NCI-H345 (cell line): ENCODE measurements at regions not wholly inside any gene's neighbourhood (a gene's known extent, or its start where the extent isn't known, plus 50 kb on each side); places are given as distances from the start of the nearest gene placed in this dataset.
"Not testable (repeated sequence)": the region's sequence is repeated elsewhere in the genome, so short reads cannot be mapped to it uniquely, and the experiment has no call there.

ENCODE experiments used
- DNase-seq: peaks from one replicate; lab custom pipeline; 2025; lab: John Stamatoyannopoulos, UW

- no peak for DNase-seq
Measured at GRCh38 chr2:210961249-210961648, 404.9 kb downstream of the CPS1 start.

GRCh38 chr2:210963386-210963785 is 407.0 kb downstream of the CPS1 start:
- DNase-seq = no peak

GRCh38 chr2:210964141-210964764 is 407.9 kb downstream of the CPS1 start:
- no peak for DNase-seq

GRCh38 chr2:210965472-210965871 is 409.1 kb downstream of the CPS1 start:
- no peak for DNase-seq

- DNase-seq = no peak
Measured at GRCh38 chr2:210966330-210966729, 409.9 kb downstream of the CPS1 start.

- no peak for DNase-seq
Measured at GRCh38 chr2:210971431-210971830, 415.0 kb downstream of the CPS1 start.

GRCh38 chr2:210986806-210987205 is 430.4 kb downstream of the CPS1 start:
- not testable (repeated sequence) for DNase-seq

- no peak for DNase-seq
Measured at GRCh38 chr2:210991107-210991506, 434.7 kb downstream of the CPS1 start.

GRCh38 chr2:210994104-210994503 is 437.7 kb downstream of the CPS1 start:
- no peak for DNase-seq

- DNase-seq = no peak
Measured at GRCh38 chr2:210997373-210997772, 441.0 kb downstream of the CPS1 start.

- DNase-seq = no peak
Measured at GRCh38 chr2:210998334-210998733, 441.9 kb downstream of the CPS1 start.

GRCh38 chr2:211014376-211014775 is 458.0 kb downstream of the CPS1 start:
- no peak for DNase-seq

- no peak for DNase-seq
Measured at GRCh38 chr2:211014906-211015305, 458.5 kb downstream of the CPS1 start.

GRCh38 chr2:211025089-211025488 is 468.7 kb downstream of the CPS1 start:
- DNase-seq = not testable (repeated sequence)

GRCh38 chr2:211026109-211026508 is 469.7 kb downstream of the CPS1 start:
- no peak for DNase-seq

GRCh38 chr2:211027976-211028375 is 471.6 kb downstream of the CPS1 start:
- no peak for DNase-seq

- peak; percentile 10 for DNase-seq
Measured at GRCh38 chr2:211033765-211034164, 477.4 kb downstream of the CPS1 start.

- DNase-seq = no peak
Measured at GRCh38 chr2:211035548-211036185, 479.3 kb downstream of the CPS1 start.

GRCh38 chr2:211045025-211045424 is 488.6 kb downstream of the CPS1 start:
- peak; percentile 10 for DNase-seq

- no peak for DNase-seq
Measured at GRCh38 chr2:211049321-211050018, 493.1 kb downstream of the CPS1 start.

- no peak for DNase-seq
Measured at GRCh38 chr2:211055438-211055837, 499.0 kb downstream of the CPS1 start.

- no peak for DNase-seq
Measured at GRCh38 chr2:211061612-211062296, 505.4 kb downstream of the CPS1 start.

- DNase-seq = no peak
Measured at GRCh38 chr2:211062297-211062612, 505.9 kb downstream of the CPS1 start.
